Endodermal cell (in vitro differentiated cells): ENCODE measurements at regions not wholly inside any gene's neighbourhood (a gene's known extent, or its start where the extent isn't known, plus 50 kb on each side); places are given as distances from the start of the nearest gene placed in this dataset.
"Not testable (repeated sequence)": the region's sequence is repeated elsewhere in the genome, so short reads cannot be mapped to it uniquely, and the experiment has no call there.

ENCODE experiments used
- DNase-seq: peaks from one replicate; pipeline ENCODE4 v3.0.0-alpha.2; 2017
- H3K27ac ChIP-seq: 2 replicates; pipeline ENCODE4 v1.5.1; 2013; ENCODE audit warnings: mild to moderate bottlenecking, low read depth, low read length, moderate library complexity
- H3K27me3 ChIP-seq: 2 replicates; pipeline ENCODE4 v1.6.1; 2013; ENCODE audit warnings: mild to moderate bottlenecking, low read length, moderate library complexity; ENCODE audit not compliant: insufficient read depth, control insufficient read depth, poor library complexity, severe bottlenecking
- H3K36me3 ChIP-seq: 2 replicates; pipeline ENCODE4 v1.7.0; 2013; ENCODE audit warnings: mild to moderate bottlenecking, low read length, moderate library complexity; ENCODE audit not compliant: control insufficient read depth, insufficient read depth
- H3K4me1 ChIP-seq: one replicate; pipeline ENCODE4 v1.7.0; 2013; ENCODE audit warnings: low read length; ENCODE audit not compliant: control insufficient read depth, insufficient read depth
- H3K4me3 ChIP-seq: 2 replicates; pipeline ENCODE4 v1.5.1; 2013; ENCODE audit warnings: mild to moderate bottlenecking, low read length, moderate library complexity
- H3K9ac ChIP-seq: 2 replicates; pipeline ENCODE4 v1.6.1; 2013; ENCODE audit warnings: mild to moderate bottlenecking, low read length, moderate library complexity; ENCODE audit not compliant: poor library complexity, severe bottlenecking; ENCODE audit errors: extremely low read depth
- H3K9me3 ChIP-seq: 2 replicates; pipeline ENCODE4 v1.6.1; 2013; ENCODE audit warnings: mild to moderate bottlenecking, low read length, moderate library complexity; ENCODE audit not compliant: control insufficient read depth
- H3K27ac Mint-ChIP-seq: 2 replicates; pipeline ENCODE4 v1.8.0; 2020; ENCODE audit warnings: mixed read lengths
- H3K27me3 Mint-ChIP-seq: 2 replicates; pipeline ENCODE4 v1.8.0; 2021; ENCODE audit warnings: mild to moderate bottlenecking, mixed read lengths; ENCODE audit not compliant: insufficient read depth
- H3K36me3 Mint-ChIP-seq: 2 replicates; pipeline ENCODE4 v1.8.0; 2020; ENCODE audit warnings: low read depth, mixed read lengths
- H3K4me1 Mint-ChIP-seq: 2 replicates; pipeline ENCODE4 v1.8.0; 2020; ENCODE audit warnings: mixed read lengths
- H3K4me3 Mint-ChIP-seq: 2 replicates; pipeline ENCODE4 v1.8.0; 2020; ENCODE audit warnings: mild to moderate bottlenecking, moderate library complexity, mixed read lengths
- H3K9me3 Mint-ChIP-seq: 2 replicates; pipeline ENCODE4 v1.8.0; 2020; ENCODE audit warnings: mild to moderate bottlenecking, mixed read lengths
- WGBS, 2 experiments: methylation state at CpG; one replicate each; pipeline versions ENCODE4 v1.1.5 to v1.1.7; 2013; ENCODE audit warnings: missing lambda C conversion rate in 2 of 2, mixed read lengths in 1 of 2; ENCODE audit not compliant: insufficient coverage in 1 of 2, insufficient read length in 1 of 2; 5-methylcytosine and 5-hydroxymethylcytosine counted together
- TF ChIP-seq, protein P1 (sequence below): fragments of 200-600 bp; sonication (generic); conservative IDR thresholded peaks from 2 replicates; pipeline ENCODE4 v1.5.0; 2021; ENCODE audit warnings: antibody characterized with exemption, mild to moderate bottlenecking

DNA sequence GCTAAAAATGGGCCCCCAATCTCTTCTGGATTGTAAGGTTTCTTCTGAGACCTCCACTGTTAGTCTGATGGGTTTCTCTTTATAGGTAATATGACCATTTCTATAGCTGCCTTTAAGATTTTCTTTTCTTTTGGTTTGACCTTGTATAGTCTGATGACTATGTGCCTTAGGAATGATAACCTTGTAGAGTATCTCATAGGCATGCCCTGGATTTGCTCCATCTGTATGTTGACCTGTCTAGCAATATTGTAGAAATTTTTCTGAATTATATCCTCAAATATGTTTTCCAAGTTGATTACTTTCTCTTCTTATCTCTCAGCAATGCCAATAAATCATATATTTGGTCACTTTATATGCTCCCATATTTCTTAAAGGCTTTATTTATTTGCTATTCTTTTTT lies 1403.8 kb upstream of the GOT2 start:
- no peak for DNase-seq
- Histone ChIP-seq H3K36me3 (no peaks in the 10 kb centered on the region), H3K4me3 (no peak overlapping the region), H3K9me3 (peaks cover 14% of the 10 kb centered on the region), H3K4me1 (no peaks in the 10 kb centered on the region), H3K9ac (no peak overlapping the region), H3K27ac (no peak overlapping the region), H3K27me3 (no peaks in the 10 kb centered on the region)
- Mint-ChIP-seq H3K4me1 (no peaks in the 10 kb centered on the region), H3K4me3 (no peak overlapping the region), H3K36me3 (peaks cover 4% of the 10 kb centered on the region), H3K27ac (no peak overlapping the region), H3K27me3 (no peaks in the 10 kb centered on the region), H3K9me3 (peaks cover 24% of the 10 kb centered on the region)
- TF ChIP-seq, protein P1, sequence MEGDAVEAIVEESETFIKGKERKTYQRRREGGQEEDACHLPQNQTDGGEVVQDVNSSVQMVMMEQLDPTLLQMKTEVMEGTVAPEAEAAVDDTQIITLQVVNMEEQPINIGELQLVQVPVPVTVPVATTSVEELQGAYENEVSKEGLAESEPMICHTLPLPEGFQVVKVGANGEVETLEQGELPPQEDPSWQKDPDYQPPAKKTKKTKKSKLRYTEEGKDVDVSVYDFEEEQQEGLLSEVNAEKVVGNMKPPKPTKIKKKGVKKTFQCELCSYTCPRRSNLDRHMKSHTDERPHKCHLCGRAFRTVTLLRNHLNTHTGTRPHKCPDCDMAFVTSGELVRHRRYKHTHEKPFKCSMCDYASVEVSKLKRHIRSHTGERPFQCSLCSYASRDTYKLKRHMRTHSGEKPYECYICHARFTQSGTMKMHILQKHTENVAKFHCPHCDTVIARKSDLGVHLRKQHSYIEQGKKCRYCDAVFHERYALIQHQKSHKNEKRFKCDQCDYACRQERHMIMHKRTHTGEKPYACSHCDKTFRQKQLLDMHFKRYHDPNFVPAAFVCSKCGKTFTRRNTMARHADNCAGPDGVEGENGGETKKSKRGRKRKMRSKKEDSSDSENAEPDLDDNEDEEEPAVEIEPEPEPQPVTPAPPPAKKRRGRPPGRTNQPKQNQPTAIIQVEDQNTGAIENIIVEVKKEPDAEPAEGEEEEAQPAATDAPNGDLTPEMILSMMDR, result no peak

DNA sequence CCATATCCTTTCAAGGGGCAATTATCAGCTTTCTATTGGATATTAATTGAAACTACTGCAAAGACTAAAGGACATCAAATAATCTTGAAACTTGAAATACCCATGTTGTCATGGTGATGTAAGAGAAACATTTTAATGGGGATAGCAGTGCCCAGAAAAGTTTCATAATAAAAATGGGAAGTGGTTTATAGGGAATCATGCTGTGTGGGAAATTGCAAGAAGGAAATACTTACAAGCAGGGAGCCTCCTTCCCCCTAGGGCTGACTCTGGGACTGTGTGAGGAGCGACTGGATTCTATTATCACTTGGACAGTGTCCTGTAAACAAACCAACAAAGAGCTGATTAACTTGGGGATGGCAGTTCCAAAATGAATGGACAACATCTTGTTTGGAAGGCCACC lies 1393.1 kb upstream of the GOT2 start:
- no peak overlapping the region for H3K4me3 Mint-ChIP-seq
- Histone ChIP-seq H3K4me1 (no peaks in the 10 kb centered on the region), H3K9me3 (no peaks in the 10 kb centered on the region), H3K36me3 (no peaks in the 10 kb centered on the region), H3K27ac (no peak overlapping the region), H3K9ac (no peak overlapping the region), H3K27me3 (no peaks in the 10 kb centered on the region), H3K4me3 (no peak overlapping the region)
- WGBS, 2 experiments, result 83 to 87% methylated on average over 1 of the region's 1 CpG
- peaks cover 5% of the 10 kb centered on the region for H3K9me3 Mint-ChIP-seq
- H3K4me1 Mint-ChIP-seq, result peaks cover 4% of the 10 kb centered on the region
- H3K36me3 Mint-ChIP-seq, result peaks cover 2% of the 10 kb centered on the region
- no peak for DNase-seq
- no peak overlapping the region for H3K27ac Mint-ChIP-seq
- H3K27me3 Mint-ChIP-seq, result no peaks in the 10 kb centered on the region
- TF ChIP-seq, protein P1, result no peak

DNA sequence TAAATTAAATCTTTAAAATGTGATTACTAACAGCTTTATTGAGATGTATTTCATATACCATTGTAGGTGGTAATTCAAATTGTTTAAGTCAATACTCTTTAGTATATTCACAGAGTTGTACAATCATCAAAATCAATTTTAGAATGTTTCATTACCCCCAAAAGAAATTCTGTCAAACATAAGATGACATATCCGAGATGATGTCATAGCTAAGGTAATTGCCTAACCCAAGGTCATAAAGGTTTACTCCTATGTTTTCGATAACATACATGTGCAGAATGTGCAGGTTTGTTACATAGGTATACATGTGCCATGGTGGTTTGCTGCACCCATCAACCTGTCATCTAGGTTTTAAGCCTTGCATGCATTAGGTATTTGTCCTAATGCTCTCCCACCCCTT lies 1392.0 kb upstream of the GOT2 start:
- H3K36me3 Mint-ChIP-seq, H3K27me3 ChIP-seq, H3K4me3 ChIP-seq, H3K9me3 ChIP-seq, H3K27me3 Mint-ChIP-seq, H3K4me1 ChIP-seq, H3K27ac ChIP-seq, H3K9ac ChIP-seq, DNase-seq, H3K36me3 ChIP-seq, H3K27ac Mint-ChIP-seq, H3K9me3 Mint-ChIP-seq, H3K4me1 Mint-ChIP-seq, H3K4me3 Mint-ChIP-seq: not testable (repeated sequence)
- WGBS, 2 experiments, result 80 to 85% methylated on average over 1 to 2 of the region's 2 CpGs

DNA sequence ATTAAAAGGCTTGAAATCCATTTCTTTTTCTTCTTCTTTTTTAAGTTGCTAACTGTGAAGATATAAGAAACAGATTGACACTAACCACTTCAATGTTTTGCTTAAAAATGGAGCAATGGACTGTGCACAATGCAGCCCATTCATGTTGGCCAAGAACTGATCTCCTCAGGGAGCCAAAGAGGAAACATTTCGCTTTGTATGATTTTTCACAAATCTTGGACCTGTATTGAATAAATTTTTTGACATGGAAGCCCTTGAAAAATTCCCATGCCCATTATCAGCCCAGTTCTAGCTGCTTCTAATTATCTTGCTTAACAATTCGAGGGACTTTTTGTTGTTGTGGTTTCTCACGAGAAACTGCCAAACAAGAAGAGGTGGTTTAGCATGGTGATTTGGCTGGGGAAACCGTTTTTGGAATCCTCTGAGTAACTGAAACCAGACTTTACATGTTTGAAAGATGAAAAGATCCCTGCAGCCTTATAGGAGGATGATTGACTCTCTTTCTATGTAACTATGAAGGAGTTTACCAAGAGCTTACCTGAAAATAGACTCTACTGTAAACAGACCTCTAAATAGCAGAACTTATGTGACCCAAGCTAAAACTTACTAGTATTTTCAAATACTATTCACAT lies 1389.4 kb upstream of the GOT2 start:
- Mint-ChIP-seq H3K4me3 (no peak overlapping the region), H3K27ac (no peak overlapping the region), H3K9me3 (peaks cover 5% of the 10 kb centered on the region), H3K4me1 (peaks cover 4% of the 10 kb centered on the region), H3K27me3 (no peaks in the 10 kb centered on the region), H3K36me3 (no peaks in the 10 kb centered on the region)
- no peaks in the 10 kb centered on the region for H3K4me1 ChIP-seq
- no peaks in the 10 kb centered on the region for H3K36me3 ChIP-seq
- no peak for DNase-seq
- TF ChIP-seq, protein P1, result no peak
- H3K9me3 ChIP-seq, result no peaks in the 10 kb centered on the region
- H3K27ac ChIP-seq, result peak overlapping the region; percentile 56
- no peak overlapping the region for H3K9ac ChIP-seq
- no peaks in the 10 kb centered on the region for H3K27me3 ChIP-seq
- WGBS, 2 experiments, result 69 to 87% methylated on average over 3 to 4 of the region's 4 CpGs
- H3K4me3 ChIP-seq, result no peak overlapping the region
